ENCODE measurements at regions not wholly inside any gene's neighbourhood (a gene's known extent, or its start where the extent isn't known, plus 50 kb on each side); places are given as distances from the start of the nearest gene placed in this dataset.
"Not testable (repeated sequence)": the region's sequence is repeated elsewhere in the genome, so short reads cannot be mapped to it uniquely, and the experiment has no call there.

DNA sequence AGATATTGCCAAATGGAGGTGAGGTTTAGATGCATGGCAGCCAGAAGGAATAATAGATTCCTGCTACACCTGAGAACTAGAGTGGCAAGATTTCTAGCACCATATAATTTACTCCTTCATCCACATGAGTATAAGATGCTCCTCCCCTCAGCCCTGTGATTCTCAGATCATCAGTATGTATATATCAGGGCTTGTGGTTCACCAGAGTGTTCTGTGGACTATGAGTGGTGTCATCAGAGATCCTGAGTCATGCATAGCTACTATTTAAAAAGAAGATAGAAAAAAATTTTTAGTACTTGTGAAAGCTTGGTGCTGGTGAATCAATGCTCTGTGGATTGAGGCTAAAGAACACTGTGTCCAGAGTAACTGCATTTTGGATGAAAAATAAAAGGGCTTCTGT lies 285.9 kb downstream of the BMP4 start:
- peak; percentile 76 for DNase-seq (ENCODE audit: low read depth)

DNA sequence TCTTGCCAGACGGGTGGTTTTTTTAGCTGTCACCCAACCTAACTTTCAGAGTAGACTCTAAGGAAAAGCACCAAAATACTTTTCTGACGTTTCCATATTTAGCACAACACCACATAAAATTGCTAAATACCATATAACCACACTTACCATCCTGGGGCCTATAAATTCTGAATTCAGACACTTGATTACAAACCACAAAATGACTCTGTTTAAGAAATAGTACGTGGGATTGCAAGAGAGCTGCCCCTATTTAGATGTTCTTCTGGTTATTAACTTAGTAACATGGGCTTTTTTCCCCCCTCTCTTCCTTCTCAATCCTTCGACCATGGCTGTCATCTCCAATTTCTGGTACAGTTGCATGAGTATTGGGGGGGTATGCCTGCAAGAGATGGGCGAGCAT lies 287.7 kb downstream of the BMP4 start:
- no peak for DNase-seq (ENCODE audit: low read depth)

DNA sequence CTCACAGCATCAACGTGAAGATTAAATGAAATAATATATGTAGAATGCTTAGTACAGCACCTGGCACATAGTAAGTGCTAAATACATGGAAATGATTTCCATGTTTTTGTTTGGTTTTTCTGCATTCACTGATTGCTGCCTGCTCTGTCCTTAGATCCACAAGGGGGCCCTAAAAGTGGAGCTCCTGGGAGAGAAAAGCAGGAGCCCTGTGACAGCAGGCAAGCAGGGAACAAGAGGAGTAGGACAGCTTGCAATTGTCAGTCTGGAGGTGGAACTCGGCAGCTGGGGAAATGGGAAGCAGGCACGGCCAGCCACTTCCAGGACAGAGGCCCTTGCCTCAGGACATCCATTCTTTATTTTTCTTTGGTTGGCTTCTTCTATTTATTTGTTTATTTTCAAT lies 292.9 kb downstream of the BMP4 start:
- DNase-seq (ENCODE audit: low read depth): no peak

GRCh38 chr14:53655080-53655785 lies 301.4 kb downstream of the BMP4 start:
- no peak for DNase-seq (ENCODE audit: low read depth)

DNA sequence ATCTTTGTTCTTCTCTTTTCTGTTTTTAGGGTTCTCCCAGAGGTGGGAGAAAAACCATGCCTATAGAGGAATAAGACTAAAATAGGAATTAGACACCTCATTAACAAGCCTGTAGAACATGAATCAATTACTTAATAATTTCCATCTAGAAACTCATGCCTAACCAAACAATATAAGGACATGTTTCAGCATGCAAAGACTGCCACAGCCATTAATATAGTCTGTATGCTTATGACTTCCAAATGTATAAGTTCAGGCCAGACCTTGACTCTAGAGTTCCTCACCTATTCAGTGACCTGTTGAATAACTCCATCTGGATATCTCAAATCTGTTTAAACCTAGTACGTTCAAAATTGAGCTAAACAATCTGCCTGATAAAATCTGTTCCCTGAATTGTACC lies 304.6 kb downstream of the BMP4 start:
- DNase-seq (ENCODE audit: low read depth): no peak

DNA sequence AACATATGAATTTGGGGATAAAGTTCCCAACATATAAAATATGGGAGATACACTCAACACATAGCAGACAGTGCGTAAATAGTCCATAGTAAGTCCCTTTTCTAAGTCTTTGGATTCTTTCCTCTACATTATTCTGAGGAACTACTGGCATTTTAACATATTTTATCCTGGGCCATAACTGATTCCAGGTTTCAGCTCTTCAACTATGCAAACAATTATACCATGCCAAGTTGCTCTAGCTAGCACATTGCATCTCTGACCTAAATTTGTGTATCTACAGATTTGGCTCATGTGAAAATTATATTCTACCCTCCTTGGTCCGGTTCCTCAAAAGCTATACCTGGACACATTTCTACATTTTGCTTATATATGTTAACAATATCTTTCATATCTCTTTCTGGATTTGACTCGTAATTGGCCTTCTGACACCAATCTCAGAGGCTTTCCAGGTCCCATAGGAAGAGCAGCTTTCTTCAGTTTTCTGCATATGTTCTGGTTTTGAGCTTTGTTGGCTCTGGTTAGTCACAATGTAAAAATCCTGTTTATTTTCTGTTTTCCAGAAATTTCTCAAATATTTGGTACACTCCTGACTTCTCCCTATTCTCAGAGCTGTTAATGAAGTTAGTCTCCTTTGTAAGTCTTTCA lies 305.4 kb downstream of the BMP4 start:
- DNase-seq (ENCODE audit: low read depth): no peak

DNA sequence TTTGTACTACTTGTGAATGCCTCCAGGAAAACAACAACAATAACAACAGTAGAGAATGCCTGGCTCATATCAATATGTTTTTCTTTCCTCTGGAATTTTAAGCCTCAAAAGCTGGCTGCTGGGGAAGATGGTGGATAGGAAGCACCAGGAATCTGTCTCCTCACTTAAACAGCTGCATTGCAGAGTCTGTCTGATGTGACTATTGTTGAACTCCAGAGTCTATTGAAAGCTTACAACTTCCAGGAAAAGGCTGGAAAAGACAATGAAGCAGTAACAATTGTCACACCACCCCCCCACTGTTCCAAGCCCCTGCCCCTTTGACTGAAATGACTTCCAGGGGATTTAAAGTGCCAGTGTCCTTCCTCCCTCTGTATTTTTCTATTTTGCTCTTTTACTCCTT lies 309.7 kb downstream of the BMP4 start:
- no peak for DNase-seq (ENCODE audit: low read depth)

GRCh38 chr14:53640695-53641094 lies 315.9 kb downstream of the BMP4 start:
- peak; percentile 28 for DNase-seq (ENCODE audit: low read depth)

DNA sequence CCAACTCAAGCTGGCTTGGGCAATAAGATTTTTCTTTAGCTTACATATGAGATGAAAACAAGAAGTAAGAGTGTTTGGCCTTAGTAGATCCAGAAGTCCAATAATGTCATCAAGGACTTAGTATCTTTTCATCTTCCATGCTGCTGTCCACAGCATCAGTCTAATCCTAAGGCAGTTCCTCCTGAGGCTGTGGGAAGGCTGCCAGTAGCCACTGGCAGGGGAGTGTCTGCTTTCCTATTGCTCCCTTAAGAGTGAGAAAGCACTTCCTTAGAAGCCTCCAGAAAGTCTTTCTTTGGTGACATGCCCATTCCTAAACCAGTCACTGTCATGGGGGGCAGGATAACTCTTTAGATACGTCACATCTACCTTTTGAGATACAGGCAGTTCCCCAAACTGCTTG lies 317.7 kb downstream of the BMP4 start:
- no peak for DNase-seq (ENCODE audit: low read depth)

DNA sequence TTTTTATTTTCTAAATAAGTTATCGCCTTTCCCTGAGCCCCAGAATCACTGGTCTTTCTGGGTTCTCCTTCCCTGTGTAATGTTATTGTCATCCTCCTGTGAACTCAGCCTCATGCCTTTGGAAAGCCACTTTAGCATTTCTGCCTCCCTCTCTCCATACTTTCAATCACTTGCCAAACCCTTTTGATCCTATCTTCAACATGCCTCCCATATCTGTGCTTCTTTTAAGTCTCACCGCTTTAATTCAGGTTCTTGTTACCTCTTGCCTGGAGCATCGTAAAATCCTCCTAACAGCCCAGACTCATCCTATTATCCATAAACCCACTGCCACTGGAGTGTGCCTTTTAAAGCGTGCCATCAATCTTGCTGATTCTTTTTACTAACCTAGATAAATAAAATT lies 321.8 kb downstream of the BMP4 start:
- DNase-seq (ENCODE audit: low read depth): no peak

- peak; percentile 31 for DNase-seq (ENCODE audit: low read depth)
Observed at GRCh38 chr14:53630336-53630735, 326.3 kb downstream of the BMP4 start.

DNA sequence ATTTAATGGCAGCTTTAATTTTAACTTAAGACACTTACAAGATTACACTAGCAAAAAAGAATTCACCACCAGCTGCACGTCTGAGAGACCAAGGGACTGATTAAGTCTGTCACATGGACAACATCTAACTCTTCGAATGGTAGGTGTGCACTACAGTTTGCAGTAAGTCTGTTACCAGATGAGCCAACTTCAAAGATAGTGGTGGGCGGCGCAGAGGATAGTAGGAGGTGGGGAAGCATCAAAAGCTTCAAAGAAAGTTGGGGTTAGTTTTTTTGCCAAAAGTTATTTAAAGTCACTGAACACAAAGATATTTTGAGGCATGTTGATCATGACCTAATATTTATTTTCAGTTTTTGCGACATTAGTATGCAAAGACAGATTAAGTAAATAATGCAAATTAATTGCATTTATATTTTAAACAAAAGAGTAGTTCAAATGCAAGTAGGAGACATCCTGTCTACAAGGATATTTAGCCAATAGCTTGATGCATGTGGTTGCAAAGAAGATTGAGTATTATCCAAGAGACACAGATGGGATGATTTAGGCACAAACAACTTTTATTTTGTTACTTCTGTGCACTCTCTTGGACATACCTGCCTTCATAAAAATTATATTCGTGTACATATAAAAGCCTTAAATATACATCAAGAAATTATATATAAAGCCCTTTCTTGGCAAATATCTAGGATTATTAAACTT lies 327.7 kb downstream of the BMP4 start:
- no peak for DNase-seq (ENCODE audit: low read depth)

- DNase-seq (ENCODE audit: low read depth): no peak
Observed at GRCh38 chr14:53628261-53628660, 328.4 kb downstream of the BMP4 start.

DNA sequence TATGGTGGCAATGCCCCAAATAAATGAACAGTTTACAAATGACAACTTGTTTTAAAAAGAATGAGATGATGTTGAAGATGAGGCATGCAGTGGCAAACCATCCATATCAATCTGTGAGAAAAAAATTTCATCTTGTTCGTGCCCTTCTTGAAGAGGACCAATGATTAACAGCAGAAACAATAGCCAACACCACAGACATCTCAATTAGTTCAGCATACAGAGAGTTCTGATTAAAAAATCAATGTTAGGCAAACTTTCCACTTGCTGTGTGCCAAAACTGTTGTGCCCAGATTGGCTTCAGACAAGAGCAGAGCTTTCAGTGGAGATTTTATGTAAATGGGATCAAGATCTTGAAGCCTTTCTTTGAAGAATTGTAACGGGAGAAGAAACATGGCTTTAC lies 329.9 kb downstream of the BMP4 start:
- no peak for DNase-seq (ENCODE audit: low read depth)

DNA sequence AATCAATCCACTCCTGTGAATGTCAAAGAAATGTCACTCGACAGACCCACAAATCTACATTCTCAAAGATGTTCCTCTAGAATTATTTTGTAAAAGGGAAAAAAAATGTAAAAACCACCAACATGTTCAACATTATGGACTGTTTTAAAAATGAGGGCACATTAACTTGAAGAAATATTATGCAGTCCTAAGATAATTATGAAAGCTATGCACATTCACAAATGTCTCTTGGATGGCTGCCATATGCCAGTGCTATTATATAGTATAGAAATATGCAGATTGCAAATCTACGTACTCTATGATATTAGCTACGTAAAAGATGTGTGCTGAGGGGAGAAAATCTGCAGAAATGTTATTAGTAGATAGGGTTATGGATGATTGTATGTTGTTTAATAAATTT lies 334.2 kb downstream of the BMP4 start:
- DNase-seq (ENCODE audit: low read depth): no peak

GRCh38 chr14:53621921-53622320 lies 334.7 kb downstream of the BMP4 start:
- no peak for DNase-seq (ENCODE audit: low read depth)

DNA sequence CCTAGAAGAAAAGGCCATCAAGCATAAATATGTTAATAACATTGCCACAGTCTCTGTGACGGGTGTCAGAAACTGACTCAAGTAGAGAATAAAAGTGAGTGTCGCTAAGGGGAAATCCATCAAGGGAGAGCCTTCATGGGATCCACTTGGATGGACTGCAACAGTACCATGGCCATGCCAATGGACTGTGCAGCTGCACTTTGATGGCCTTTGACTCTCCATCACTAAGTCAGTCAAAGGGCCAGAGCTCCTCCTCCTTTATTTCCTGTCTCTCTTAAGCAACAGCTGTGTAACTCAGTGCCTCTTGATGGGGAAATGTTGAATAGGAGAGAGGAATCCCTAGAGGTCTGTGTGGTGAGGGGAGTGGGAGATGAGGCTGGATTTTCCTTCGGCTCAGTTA lies 335.2 kb downstream of the BMP4 start:
- DNase-seq (ENCODE audit: low read depth): no peak

DNA sequence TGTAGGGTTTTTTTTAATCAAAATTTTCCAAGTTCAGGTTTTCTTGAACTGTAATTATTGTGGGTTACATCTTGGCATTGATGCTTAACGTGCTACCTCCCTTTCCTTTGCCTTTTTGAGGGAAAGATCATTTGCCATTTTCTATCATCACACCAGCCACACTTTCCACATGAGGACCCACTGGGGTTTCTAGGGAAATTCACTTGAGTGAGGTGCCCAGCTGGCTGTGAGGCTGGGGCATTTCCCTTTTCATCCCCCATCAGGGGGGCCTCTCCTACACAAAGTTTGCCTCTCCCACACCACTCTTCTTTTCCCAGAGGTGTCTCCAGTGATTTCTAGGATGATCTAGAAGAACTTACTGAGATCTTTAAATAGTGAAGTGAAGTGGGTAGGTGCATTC lies 335.7 kb downstream of the BMP4 start:
- DNase-seq (ENCODE audit: low read depth): no peak

GRCh38 chr14:53620317-53620716 lies 336.3 kb downstream of the BMP4 start:
- DNase-seq (ENCODE audit: low read depth): no peak

DNA sequence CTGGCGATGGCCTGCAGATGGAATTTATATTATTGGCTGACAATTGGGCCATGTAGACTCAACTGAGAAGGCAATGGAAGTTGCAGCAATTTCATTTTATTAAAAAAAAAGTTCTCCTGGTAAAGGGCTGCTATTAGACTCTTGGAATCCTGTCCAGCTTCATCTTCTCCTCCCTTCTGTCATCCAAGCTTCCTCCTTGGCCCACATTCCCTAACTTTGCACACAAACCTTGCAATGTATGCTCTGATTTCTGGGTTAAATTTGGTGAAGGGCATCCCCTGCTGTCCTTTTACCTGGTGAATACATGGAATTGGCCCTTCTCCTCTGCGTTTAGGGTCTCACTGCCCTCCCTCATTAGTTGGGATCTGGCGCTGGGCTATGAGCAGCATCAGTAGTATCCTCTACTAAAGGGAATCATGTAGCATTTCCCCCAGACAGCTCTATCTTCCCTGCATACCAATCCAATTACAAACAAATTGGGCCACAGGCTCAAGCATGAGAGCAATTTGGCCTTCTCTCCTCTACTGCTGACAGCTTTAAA lies 336.9 kb downstream of the BMP4 start:
- peak; percentile 33 for DNase-seq (ENCODE audit: low read depth)

DNA sequence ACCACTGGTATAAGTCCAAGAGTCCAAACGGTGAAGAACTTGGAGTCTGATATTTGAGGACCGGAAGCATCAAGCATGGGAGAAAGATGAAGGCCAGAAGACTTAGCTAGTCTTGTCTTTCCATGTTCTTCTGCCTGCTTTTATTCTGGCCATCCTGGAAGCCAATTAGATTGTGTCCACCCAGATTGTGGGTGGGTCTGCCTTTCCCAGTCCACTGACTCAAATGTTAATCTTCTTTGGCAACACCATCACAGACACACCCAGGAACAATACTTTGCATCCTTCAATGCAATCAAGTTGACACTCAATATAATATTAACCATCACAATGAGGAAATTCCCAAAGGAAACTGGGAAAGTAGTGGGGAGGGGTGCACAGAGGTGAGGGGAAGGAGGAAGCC lies 340.1 kb downstream of the BMP4 start:
- DNase-seq (ENCODE audit: low read depth): not testable (repeated sequence)

DNA sequence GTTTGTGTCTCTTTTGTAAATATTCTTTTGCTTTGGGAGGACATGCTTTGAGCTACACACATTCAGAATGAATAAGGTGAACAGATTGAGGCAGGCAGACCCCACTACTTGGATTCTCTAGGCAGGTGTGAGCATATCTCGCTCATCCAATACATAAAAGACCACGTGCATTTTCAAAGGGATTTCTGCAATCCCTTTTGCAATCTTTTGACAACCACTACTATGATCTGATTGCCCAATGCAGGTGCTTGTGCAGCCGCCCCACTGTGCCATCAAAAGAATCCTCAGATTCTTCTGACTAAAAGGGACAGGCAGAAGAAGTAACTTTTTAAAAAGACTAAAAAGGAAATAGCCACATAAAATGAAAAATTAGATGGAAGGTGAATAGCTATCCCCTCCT lies 341.4 kb downstream of the BMP4 start:
- DNase-seq (ENCODE audit: low read depth): no peak
